H1 (cell line): ENCODE measurements at regions not wholly inside any gene's neighbourhood (a gene's known extent, or its start where the extent isn't known, plus 50 kb on each side); places are given as distances from the start of the nearest gene placed in this dataset.

Source experiments
- CTCF ChIA-PET: fragments of 300-600 bp; sonication (Branson Sonifier 250); formaldehyde crosslinking; loops from one replicate; lab custom pipeline; 2021; ENCODE audit not compliant: partially characterized antibody; lab: Charles Lee
- POLR2A ChIA-PET: fragments of 300-600 bp; sonication (Branson Sonifier 250); formaldehyde crosslinking; loops from one replicate; lab custom pipeline; 2021; ENCODE audit warnings: inconsistent platforms; ENCODE audit not compliant: partially characterized antibody; lab: Charles Lee
- DNase-seq, 2 experiments: peaks; one replicate each; pipeline versions ENCODE4 v3.0.0 to v3.0.0-alpha.2; 2010 to 2022; ENCODE audit warnings: low spot score in 2 of 2, low read depth in 1 of 2, mixed read lengths in 1 of 2
- FAIRE-seq: peaks from 2 replicates; lab custom pipeline; 2011; peaks lifted over from hg19 to GRCh38; lab: Jason Lieb, UNC
- H2AFZ ChIP-seq: 2 replicates; pipeline ENCODE4 v1.8.1; 2012; ENCODE audit warnings: low read length, inconsistent platforms
- H2AK5ac ChIP-seq: 2 replicates; pipeline ENCODE4 v1.6.1; 2013; ENCODE audit warnings: low read depth, low read length
- H2BK120ac ChIP-seq: replicated peaks from 2 replicates; pipeline ENCODE3; 2013; ENCODE audit warnings: low read depth, low read length, inconsistent platforms
- H2BK12ac ChIP-seq: 2 replicates; pipeline ENCODE4 v1.6.1; 2013; ENCODE audit warnings: low read depth, low read length
- H2BK15ac ChIP-seq: 2 replicates; pipeline ENCODE4 v1.6.1; 2013; ENCODE audit warnings: low read length
- H2BK20ac ChIP-seq: 2 replicates; pipeline ENCODE4 v1.6.1; 2013; ENCODE audit warnings: low read length
- H2BK5ac ChIP-seq: 2 replicates; pipeline ENCODE4 v1.6.1; 2013; ENCODE audit warnings: low read depth, low read length
- H3K14ac ChIP-seq: 2 replicates; pipeline ENCODE4 v1.6.1; 2013; ENCODE audit warnings: inconsistent platforms; ENCODE audit not compliant: insufficient read length
- H3K18ac ChIP-seq: 2 replicates; pipeline ENCODE4 v1.6.1; 2013; ENCODE audit warnings: low read length; ENCODE audit errors: extremely low read depth
- H3K23ac ChIP-seq: 2 replicates; pipeline ENCODE4 v1.6.1; 2013; ENCODE audit warnings: inconsistent platforms; ENCODE audit not compliant: insufficient read length
- H3K23me2 ChIP-seq: 2 replicates; pipeline ENCODE4 v1.6.1; 2013; ENCODE audit warnings: low read depth, low read length
- H3K27ac ChIP-seq: 2 replicates; pipeline ENCODE4 v1.6.1; 2011; ENCODE audit warnings: low read depth, low read length, inconsistent platforms
- H3K27me3 ChIP-seq, 4 experiments: replicated peaks in 1 of 4; 1 replicate in 1 of 4; 2 replicates in 3 of 4; pipeline versions ENCODE4 v1.6.1 to v1.8.1; 2011 to 2013; ENCODE audit warnings: low read length in 3 of 4, mild to moderate bottlenecking in 3 of 4, inconsistent platforms in 2 of 4, mixed read lengths in 2 of 4, moderate library complexity in 1 of 4; ENCODE audit not compliant: control insufficient read depth in 3 of 4, insufficient read depth in 3 of 4; ENCODE audit errors: extremely low read depth in 1 of 4
- H3K36me3 ChIP-seq, 4 experiments: 2 replicates each; pipeline versions ENCODE4 v1.6.1 to v1.8.1; 2011 to 2013; ENCODE audit warnings: mild to moderate bottlenecking in 4 of 4, low read length in 3 of 4, moderate library complexity in 2 of 4, control low read depth in 1 of 4, inconsistent platforms in 1 of 4; ENCODE audit not compliant: insufficient read depth in 4 of 4, control insufficient read depth in 2 of 4
- H3K4ac ChIP-seq: replicated peaks from 2 replicates; pipeline ENCODE3; 2013; ENCODE audit warnings: low read length, low read depth, mixed read lengths, inconsistent platforms; ENCODE audit not compliant: insufficient read length
- H3K4me1 ChIP-seq, 4 experiments: replicated peaks in 1 of 4; 1 replicate in 1 of 4; 2 replicates in 3 of 4; pipeline versions ENCODE4 v1.6.1 to v1.8.1; 2011 to 2013; ENCODE audit warnings: low read length in 3 of 4, inconsistent platforms in 2 of 4, mixed read lengths in 1 of 4; ENCODE audit not compliant: insufficient read depth in 4 of 4, control insufficient read depth in 3 of 4
- H3K4me2 ChIP-seq, 2 experiments: 2 replicates each; pipeline versions ENCODE4 v1.6.1 to v1.8.1; 2011 to 2013; ENCODE audit warnings: low read depth in 2 of 2, low read length in 2 of 2, control low read depth in 1 of 2, inconsistent platforms in 1 of 2, mild to moderate bottlenecking in 1 of 2; ENCODE audit not compliant: insufficient read depth in 1 of 2
- H3K4me3 ChIP-seq, 4 experiments: fragments of 200-600, 300-600 bp in 1 of 4; sonication (generic), shearing (Covaris generic), sonication (Bioruptor Twin) in 1 of 4; 2 replicates each; pipeline versions ENCODE4 v1.5.1 to v1.8.1; 2011 to 2016; ENCODE audit warnings: low read length in 4 of 4, low read depth in 3 of 4, control low read depth in 2 of 4, inconsistent platforms in 2 of 4, mild to moderate bottlenecking in 2 of 4, mixed read lengths in 1 of 4, moderate library complexity in 1 of 4; ENCODE audit not compliant: insufficient read depth in 2 of 4; ENCODE audit errors: extremely low read depth in 1 of 4
- H3K56ac ChIP-seq: replicated peaks from 2 replicates; pipeline ENCODE3; 2013; ENCODE audit warnings: low read depth, mild to moderate bottlenecking, mixed read lengths, low read length, inconsistent platforms; ENCODE audit not compliant: insufficient read length
- H3K79me1 ChIP-seq: 2 replicates; pipeline ENCODE4 v1.6.1; 2013; ENCODE audit warnings: low read depth, low read length, control low read depth
- H3K79me2 ChIP-seq, 2 experiments: 2 replicates each; pipeline versions ENCODE4 v1.6.1 to v1.8.1; 2012 to 2013; ENCODE audit warnings: low read length in 2 of 2, mild to moderate bottlenecking in 2 of 2, inconsistent platforms in 1 of 2; ENCODE audit not compliant: insufficient read depth in 2 of 2, control insufficient read depth in 1 of 2
- H3K9ac ChIP-seq, 4 experiments: replicated peaks in 1 of 4; 1 replicate in 1 of 4; 2 replicates in 3 of 4; pipeline versions ENCODE4 v1.6.1 to v1.8.1; 2011 to 2013; ENCODE audit warnings: low read depth in 3 of 4, low read length in 3 of 4, control low read depth in 2 of 4, mild to moderate bottlenecking in 2 of 4, moderate library complexity in 2 of 4, inconsistent platforms in 1 of 4; ENCODE audit errors: extremely low read depth in 1 of 4
- H3K9me3 ChIP-seq, 2 experiments: 2 replicates each; pipeline versions ENCODE4 v1.6.1 to v1.8.1; 2012 to 2013; ENCODE audit warnings: mild to moderate bottlenecking in 2 of 2, moderate library complexity in 2 of 2, control low read depth in 1 of 2, inconsistent platforms in 1 of 2, low read depth in 1 of 2, low read length in 1 of 2, mixed read lengths in 1 of 2; ENCODE audit not compliant: insufficient read depth in 2 of 2
- H4K20me1 ChIP-seq, 2 experiments: replicated peaks in 1 of 2; 2 replicates each; pipeline versions ENCODE3 to v1.8.1; 2011 to 2013; ENCODE audit warnings: inconsistent platforms in 2 of 2, low read length in 2 of 2, mild to moderate bottlenecking in 1 of 2; ENCODE audit not compliant: insufficient read depth in 2 of 2, control insufficient read depth in 1 of 2
- H4K5ac ChIP-seq: 2 replicates; pipeline ENCODE4 v1.6.1; 2013; ENCODE audit warnings: low read length, low read depth, mixed read lengths, inconsistent platforms; ENCODE audit not compliant: insufficient read length
- H4K8ac ChIP-seq: 2 replicates; pipeline ENCODE4 v1.8.0; 2013; ENCODE audit warnings: mild to moderate bottlenecking, moderate library complexity, low read length, inconsistent platforms; ENCODE audit not compliant: insufficient read depth; ENCODE audit errors: extremely low read depth
- H4K91ac ChIP-seq: replicated peaks from 2 replicates; pipeline ENCODE3; 2013; ENCODE audit warnings: low read length, mixed read lengths, inconsistent platforms; ENCODE audit not compliant: insufficient read length
- BACH1 ChIP-seq: IDR thresholded peaks from 2 replicates; pipeline ENCODE4 v1.6.1; 2012; ENCODE audit warnings: low read length, improper control_type of control experiment
- BRCA1 ChIP-seq: IDR thresholded peaks from 2 replicates; pipeline ENCODE4 v1.6.1; 2012; ENCODE audit warnings: low read depth, low read length, improper control_type of control experiment
- CREB1 ChIP-seq: IDR thresholded peaks from 2 replicates; pipeline ENCODE4 v1.6.1; 2012; ENCODE audit warnings: inconsistent platforms
- CTBP2 ChIP-seq: IDR thresholded peaks from 2 replicates; pipeline ENCODE4 v1.7.0; 2011; ENCODE audit warnings: borderline replicate concordance, mild to moderate bottlenecking, moderate library complexity, mixed read lengths, low read length; ENCODE audit not compliant: insufficient read depth, insufficient read length
- EGR1 ChIP-seq: IDR thresholded peaks from 2 replicates; pipeline ENCODE4 v1.6.1; 2011; ENCODE audit warnings: low read depth, low read length, borderline replicate concordance
- EP300 ChIP-seq, 2 experiments: IDR thresholded peaks; 1 replicate in 1 of 2; 2 replicates in 1 of 2; pipeline ENCODE4 v1.6.1; 2011 to 2012; ENCODE audit warnings: low read depth in 2 of 2, low read length in 2 of 2, mild to moderate bottlenecking in 2 of 2, borderline replicate concordance in 1 of 2, inconsistent platforms in 1 of 2, moderate library complexity in 1 of 2
- GTF2F1 ChIP-seq: IDR thresholded peaks from 2 replicates; pipeline ENCODE4 v1.6.1; 2012; ENCODE audit warnings: low read depth, low read length, improper control_type of control experiment, borderline replicate concordance
- JUN ChIP-seq: IDR thresholded peaks from 2 replicates; pipeline ENCODE4 v1.6.1; 2011; ENCODE audit warnings: low read depth, mild to moderate bottlenecking, improper control_type of control experiment, low read length
- POU5F1 ChIP-seq: IDR thresholded peaks from 2 replicates; pipeline ENCODE4 v1.6.1; 2011; ENCODE audit warnings: low read depth, mild to moderate bottlenecking, low read length, moderate library complexity
- RAD21 ChIP-seq, 2 experiments: IDR thresholded peaks in 1 of 2; conservative IDR thresholded peaks in 1 of 2; 2 replicates each; pipeline ENCODE4 v1.6.1; 2011; ENCODE audit warnings: low read depth in 2 of 2, low read length in 2 of 2, improper control_type of control experiment in 1 of 2, inconsistent platforms in 1 of 2, mild to moderate bottlenecking in 1 of 2, moderate library complexity in 1 of 2
- SIX5 ChIP-seq: IDR thresholded peaks from 2 replicates; pipeline ENCODE4 v1.6.1; 2011; ENCODE audit warnings: mild to moderate bottlenecking, low read depth, low read length
- SP2 ChIP-seq: IDR thresholded peaks from 2 replicates; pipeline ENCODE4 v1.6.1; 2012; ENCODE audit warnings: mild to moderate bottlenecking, low read length, inconsistent platforms
- SP4 ChIP-seq: IDR thresholded peaks from 2 replicates; pipeline ENCODE4 v1.6.1; 2012; ENCODE audit warnings: low read length, inconsistent platforms
- TAF1 ChIP-seq: IDR thresholded peaks from 2 replicates; pipeline ENCODE4 v1.6.1; 2011; ENCODE audit warnings: mild to moderate bottlenecking, low read depth, low read length
- WGBS, 2 experiments: shearing (Covaris generic) in 1 of 2; methylation state at CpG; one replicate each; pipeline versions ENCODE4 v1.1.6 to v1.1.7; 2013 to 2015; ENCODE audit warnings: low lambda C conversion rate in 2 of 2, mixed read lengths in 2 of 2, inconsistent platforms in 1 of 2, low coverage in 1 of 2, missing lambda C conversion rate in 1 of 2; ENCODE audit not compliant: insufficient replicate concordance in 2 of 2, insufficient coverage in 1 of 2, insufficient read length in 1 of 2; ENCODE audit errors: extremely low coverage in 1 of 2, missing lambda C conversion rate in 1 of 2; 5-methylcytosine and 5-hydroxymethylcytosine counted together
- TF ChIP-seq, protein P1 (sequence below): IDR thresholded peaks from 2 replicates; pipeline ENCODE4 v1.6.1; 2011; ENCODE audit warnings: low read depth, mild to moderate bottlenecking, low read length; ENCODE audit not compliant: insufficient read depth

DNA sequence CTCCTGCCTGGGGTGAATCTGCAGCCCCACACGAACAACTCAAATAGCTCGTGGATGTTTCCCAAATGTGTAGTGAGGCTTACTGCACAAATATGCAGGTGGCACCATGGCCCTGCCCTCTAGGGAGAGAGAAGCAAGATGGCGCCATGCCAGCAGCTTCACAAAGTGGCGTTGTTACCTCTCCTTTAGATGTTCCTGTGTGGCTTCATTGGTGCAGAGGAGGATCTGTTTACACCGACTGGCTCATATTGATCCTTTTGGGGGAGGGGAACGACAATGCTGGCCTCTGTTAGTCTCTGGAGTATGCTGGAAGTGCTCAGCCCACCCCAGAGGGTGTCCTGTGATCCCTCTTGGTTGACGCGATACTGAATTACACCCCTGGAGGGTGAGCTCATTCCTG lies 99.5 kb upstream of the GATA6 start:
- no peak overlapping the region for H3K9ac ChIP-seq
- H2AFZ ChIP-seq, result no peak overlapping the region
- H3K18ac ChIP-seq, result no peak overlapping the region
- H3K4me3 ChIP-seq, result no peak overlapping the region
- no peak overlapping the region for H2AK5ac ChIP-seq
- no peaks in the 10 kb centered on the region for H3K23me2 ChIP-seq
- no peak for DNase-seq
- no peaks in the 10 kb centered on the region for H3K79me1 ChIP-seq
- no peak overlapping the region for H2BK120ac ChIP-seq
- H3K4me2 ChIP-seq, result no peak overlapping the region
- no peak overlapping the region for H2BK15ac ChIP-seq
- H3K79me2 ChIP-seq, result no peaks in the 10 kb centered on the region
- no peak overlapping the region for H3K14ac ChIP-seq
- H4K20me1 ChIP-seq, result no peaks in the 10 kb centered on the region
- CTCF ChIA-PET, result no interaction called here
- H3K27ac ChIP-seq, result no peak overlapping the region
- no peak for FAIRE-seq
- H4K8ac ChIP-seq, result no peak overlapping the region
- H3K36me3 ChIP-seq, result no peaks in the 10 kb centered on the region
- no peaks in the 10 kb centered on the region for H3K4me1 ChIP-seq
- H3K9me3 ChIP-seq, result no peaks in the 10 kb centered on the region
- no peak overlapping the region for H3K23ac ChIP-seq
- H2BK20ac ChIP-seq, result no peak overlapping the region
- H2BK5ac ChIP-seq, result no peak overlapping the region
- H2BK12ac ChIP-seq, result no peak overlapping the region
- POLR2A ChIA-PET, result no interaction called here
- no peak overlapping the region for H4K5ac ChIP-seq
- H3K4ac ChIP-seq, result no peak overlapping the region
- no peak overlapping the region for H3K56ac ChIP-seq
- WGBS, 2 experiments, result 83% methylated on average over 6 of the region's 8 CpGs; no CpG with 5 or more reads in 1 of the 2 experiments
- no peak overlapping the region for H4K91ac ChIP-seq
- no peaks in the 10 kb centered on the region for H3K27me3 ChIP-seq
- TF ChIP-seq BRCA1 (no peak), CREB1 (no peak), BACH1 (no peak), SP2 (no peak), POU5F1 (no peak), EGR1 (no peak), CTBP2 (no peak), SIX5 (no peak), JUN (no peak), TAF1 (no peak), SP4 (no peak), GTF2F1 (no peak), EP300 (IDR thresholded peaks at IDR 0.05; ENCODE audit: borderline replicate concordance in 1 of 2, low read depth in 2 of 2, low read length in 2 of 2) (no peak), RAD21 (IDR thresholded peaks at IDR 0.05 in 1 of 2, conservative IDR thresholded peaks at IDR 0.05 in 1 of 2; ENCODE audit: low read depth in 2 of 2, low read length in 2 of 2) (no peak)
- TF ChIP-seq, protein P1, sequence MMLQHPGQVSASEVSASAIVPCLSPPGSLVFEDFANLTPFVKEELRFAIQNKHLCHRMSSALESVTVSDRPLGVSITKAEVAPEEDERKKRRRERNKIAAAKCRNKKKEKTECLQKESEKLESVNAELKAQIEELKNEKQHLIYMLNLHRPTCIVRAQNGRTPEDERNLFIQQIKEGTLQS, result no peak
